PFSK-1 (cell line): ENCODE measurements at regions not wholly inside any gene's neighbourhood (a gene's known extent, or its start where the extent isn't known, plus 50 kb on each side); places are given as distances from the start of the nearest gene placed in this dataset.

Source experiments
- FOXP2 ChIP-seq: optimal IDR thresholded peaks from 2 replicates; pipeline ENCODE3; 2011; ENCODE audit warnings: borderline replicate concordance, control low read depth, inconsistent platforms; ENCODE audit not compliant: insufficient read depth; ENCODE audit errors: extremely low read length, extremely low read depth
- POLR2AphosphoS5 ChIP-seq: IDR thresholded peaks from 2 replicates; pipeline ENCODE4 v1.6.1; 2012; ENCODE audit warnings: low read depth, mild to moderate bottlenecking, control low read depth, low read length, moderate library complexity
- REST ChIP-seq, 2 experiments: IDR thresholded peaks; 2 replicates each; pipeline versions ENCODE4 v1.6.1 to v1.8.0; 2011 to 2012; ENCODE audit warnings: low read depth in 2 of 2, low read length in 2 of 2, control low read depth in 1 of 2, inconsistent platforms in 1 of 2, mild to moderate bottlenecking in 1 of 2, moderate library complexity in 1 of 2; ENCODE audit not compliant: insufficient read depth in 1 of 2
- SIN3A ChIP-seq: IDR thresholded peaks from 2 replicates; pipeline ENCODE4 v1.6.1; 2012; ENCODE audit warnings: mild to moderate bottlenecking, low read length, moderate library complexity, borderline replicate concordance; ENCODE audit not compliant: insufficient read depth
- TAF1 ChIP-seq: IDR thresholded peaks from 2 replicates; pipeline ENCODE4 v1.6.1; 2012; ENCODE audit warnings: low read length, control low read depth, borderline replicate concordance; ENCODE audit not compliant: insufficient read depth

GRCh38 chr7:41003977-41004376, 698.9 kb downstream of the INHBA start:
- no peak for TF ChIP-seq FOXP2
- TF ChIP-seq REST (IDR thresholded peaks at IDR 0.05; ENCODE audit: insufficient read depth in 1 of 2, low read depth in 2 of 2, low read length in 2 of 2): no peak
- TF ChIP-seq TAF1: no peak
- no peak for TF ChIP-seq POLR2AphosphoS5
- no peak for TF ChIP-seq SIN3A
